Endothelial cell of umbilical vein (primary cell): ENCODE measurements at regions not wholly inside any gene's neighbourhood (a gene's known extent, or its start where the extent isn't known, plus 50 kb on each side); places are given as distances from the start of the nearest gene placed in this dataset.

ENCODE experiments used
- BruUV-seq: library from RNA; stranded (reverse); fragments of 400-500 nt; replicated peaks from 2 replicates; lab custom pipeline; 2021; lab: Mats Ljungman, UMichigan
- CTCF ChIA-PET: fragments of 300-600, 350-600 bp; sonication (Branson Sonifier 250); formaldehyde crosslinking; loops from one replicate; lab custom pipeline; 2021; ENCODE audit warnings: antibody characterized with exemption, inconsistent platforms; lab: Charles Lee
- POLR2A ChIA-PET: fragments of 300-600, 350-600 bp; sonication (Branson Sonifier 250); formaldehyde crosslinking; loops from one replicate; lab custom pipeline; 2021; ENCODE audit warnings: antibody characterized with exemption, inconsistent platforms; lab: Charles Lee
- DNase-seq: peaks from one replicate; pipeline ENCODE4 v3.0.0-alpha.2; 2011; ENCODE audit warnings: low read depth, low spot score
- FAIRE-seq: peaks from 2 replicates; lab custom pipeline; 2011; peaks lifted over from hg19 to GRCh38; lab: Jason Lieb, UNC
- H2AFZ ChIP-seq: 2 replicates; pipeline ENCODE4 v1.6.0; 2012; ENCODE audit warnings: low read depth, low read length, control low read depth, inconsistent platforms
- H3K27ac ChIP-seq: 2 replicates; pipeline ENCODE4 v1.5.1; 2011; ENCODE audit warnings: low read depth, mild to moderate bottlenecking, control low read depth, low read length, moderate library complexity; ENCODE audit not compliant: insufficient read depth
- H3K27me3 ChIP-seq, 2 experiments: 2 replicates each; pipeline versions ENCODE4 v1.6.0 to v1.6.1; 2011; ENCODE audit warnings: low read length in 2 of 2, mixed read lengths in 1 of 2; ENCODE audit not compliant: control insufficient read depth in 2 of 2, insufficient read depth in 2 of 2
- H3K36me3 ChIP-seq, 2 experiments: 2 replicates in 1 of 2; 3 replicates in 1 of 2; pipeline ENCODE4 v1.5.1; 2011; ENCODE audit warnings: low read length in 2 of 2, mild to moderate bottlenecking in 1 of 2, moderate library complexity in 1 of 2; ENCODE audit not compliant: control insufficient read depth in 2 of 2, insufficient read depth in 2 of 2; ENCODE audit errors: extremely low read depth in 1 of 2
- H3K4me1 ChIP-seq: 3 replicates; pipeline ENCODE4 v1.5.1; 2011; ENCODE audit warnings: mild to moderate bottlenecking, low read length; ENCODE audit not compliant: control insufficient read depth, insufficient read depth; ENCODE audit errors: extremely low read depth
- H3K4me2 ChIP-seq: 2 replicates; pipeline ENCODE4 v1.6.1; 2011; ENCODE audit warnings: low read length, control low read depth, mixed read lengths; ENCODE audit not compliant: insufficient read depth
- H3K4me3 ChIP-seq, 3 experiments: fragments of 200-600 bp in 1 of 3; sonication (generic), shearing (Covaris generic) in 1 of 3; replicated peaks in 1 of 3; 2 replicates each; pipeline ENCODE4 v1.5.1; 2011 to 2016; ENCODE audit warnings: control low read depth in 3 of 3, low read length in 3 of 3, mild to moderate bottlenecking in 2 of 3, inconsistent platforms in 1 of 3, low read depth in 1 of 3, moderate library complexity in 1 of 3; ENCODE audit not compliant: insufficient read depth in 1 of 3
- H3K79me2 ChIP-seq: 2 replicates; pipeline ENCODE4 v1.6.0; 2012; ENCODE audit warnings: low read length, inconsistent platforms; ENCODE audit not compliant: control insufficient read depth, insufficient read depth
- H3K9ac ChIP-seq: replicated peaks from 2 replicates; pipeline ENCODE3; 2011; ENCODE audit warnings: low read length, control low read depth; ENCODE audit not compliant: insufficient read depth; ENCODE audit errors: extremely low read depth
- H3K9me1 ChIP-seq: replicated peaks from 3 replicates; pipeline ENCODE4 v1.6.0; 2011; ENCODE audit warnings: mild to moderate bottlenecking, low read length; ENCODE audit not compliant: control insufficient read depth, insufficient read depth; ENCODE audit errors: extremely low read depth
- H3K9me3 ChIP-seq: replicated peaks from 2 replicates; pipeline ENCODE4 v1.5.1; 2012; ENCODE audit warnings: low read length, inconsistent platforms; ENCODE audit not compliant: control insufficient read depth, insufficient read depth
- H4K20me1 ChIP-seq: replicated peaks from 2 replicates; pipeline ENCODE3; 2011; ENCODE audit warnings: mild to moderate bottlenecking, low read length; ENCODE audit not compliant: control insufficient read depth, insufficient read depth; ENCODE audit errors: extremely low read depth
- CTCF ChIP-seq, 2 donors: IDR thresholded peaks; 1 replicate in 1 of 2; 2 replicates in 1 of 2; pipeline ENCODE4 v1.5.1; 2011; ENCODE audit warnings: low read length in 2 of 2, mild to moderate bottlenecking in 2 of 2, moderate library complexity in 2 of 2, control low read depth in 1 of 2, inconsistent platforms in 1 of 2, low read depth in 1 of 2; ENCODE audit not compliant: insufficient read depth in 1 of 2; ENCODE audit errors: extremely low read depth in 1 of 2
- EZH2 ChIP-seq: IDR thresholded peaks from 2 replicates; pipeline ENCODE4 v1.6.1; 2012; ENCODE audit warnings: borderline replicate concordance, low read depth, mild to moderate bottlenecking, moderate library complexity, low read length, inconsistent platforms; ENCODE audit not compliant: severe bottlenecking
- FOS ChIP-seq: IDR thresholded peaks from 2 replicates; pipeline ENCODE4 v1.6.1; 2011; ENCODE audit warnings: mild to moderate bottlenecking, low read length, moderate library complexity, borderline replicate concordance; ENCODE audit not compliant: insufficient read depth
- GATA2 ChIP-seq: IDR thresholded peaks from 2 replicates; pipeline ENCODE4 v1.7.0; 2011; ENCODE audit warnings: low read depth, mild to moderate bottlenecking, moderate library complexity, mixed read lengths, low read length; ENCODE audit not compliant: insufficient read length, insufficient read depth
- JUN ChIP-seq: IDR thresholded peaks from 2 replicates; pipeline ENCODE4 v1.6.1; 2011; ENCODE audit warnings: borderline replicate concordance, low read depth; ENCODE audit not compliant: insufficient read length, insufficient read depth
- MAX ChIP-seq: IDR thresholded peaks from 2 replicates; pipeline ENCODE4 v1.6.1; 2011; ENCODE audit not compliant: insufficient read depth, insufficient read length
- MYC ChIP-seq: IDR thresholded peaks from one replicate; pipeline ENCODE4 v1.6.1; 2011; ENCODE audit warnings: mild to moderate bottlenecking, low read depth, low read length
- POLR2A ChIP-seq: IDR thresholded peaks from 2 replicates; pipeline ENCODE4 v1.6.1; 2012; ENCODE audit warnings: low read depth, mild to moderate bottlenecking, control low read depth, low read length
- POLR2AphosphoS5 ChIP-seq: IDR thresholded peaks from 2 replicates; pipeline ENCODE4 v1.6.1; 2012; ENCODE audit warnings: low read depth, mild to moderate bottlenecking, control low read depth, low read length, moderate library complexity; ENCODE audit not compliant: insufficient read depth
- dilution Hi-C: fragments of 300-500 bp; cut with MboI; formaldehyde crosslinking; loops from one replicate; pipeline ENCODE4 v1.15.0; 2019; ENCODE audit warnings: low sequenced_read_pairs; ENCODE audit not compliant: extremely low pct_ligation_motif_present
- intact Hi-C: fragments of 100-400 bp; cut with micrococcal nuclease; formaldehyde crosslinking; loops from one replicate; pipeline ENCODE4 v1.10.0; 2022

GRCh38 chr2:8059255-8059654 is 622.6 kb upstream of the ID2 start:
- Histone ChIP-seq H3K79me2 (no peaks in the 10 kb centered on the region), H4K20me1 (no peaks in the 10 kb centered on the region), H2AFZ (no peak overlapping the region), H3K36me3 (no peaks in the 10 kb centered on the region), H3K27ac (no peak overlapping the region), H3K4me1 (no peaks in the 10 kb centered on the region), H3K9me3 (peaks cover 3% of the 10 kb centered on the region), H3K9ac (no peak overlapping the region), H3K4me2 (no peak overlapping the region), H3K9me1 (no peaks in the 10 kb centered on the region), H3K27me3 (no peaks in the 10 kb centered on the region), H3K4me3 (no peak overlapping the region)
- intact Hi-C loops (no loop called here), dilution Hi-C loops (no loop called here)
- no TSS peak for BruUV-seq
- CTCF ChIA-PET, result no interaction called here
- TF ChIP-seq GATA2 (no peak), MYC (no peak), MAX (no peak), FOS (no peak), POLR2AphosphoS5 (no peak), EZH2 (no peak), CTCF (IDR thresholded peaks at IDR 0.05; ENCODE audit: extremely low read depth in 1 of 2, insufficient read depth in 1 of 2, low read depth in 1 of 2, low read length in 2 of 2) (no peak), POLR2A (no peak), JUN (no peak)
- POLR2A ChIA-PET, result no interaction called here
- FAIRE-seq (no peak), DNase-seq (no peak)
